AG04450 (cell line): ENCODE measurements at regions not wholly inside any gene's neighbourhood (a gene's known extent, or its start where the extent isn't known, plus 50 kb on each side); places are given as distances from the start of the nearest gene placed in this dataset.
"Not testable (repeated sequence)": the region's sequence is repeated elsewhere in the genome, so short reads cannot be mapped to it uniquely, and the experiment has no call there.

Source experiments
- CTCF ChIA-PET: fragments of 300-600, 350-600 bp; formaldehyde crosslinking; extraction: SDS; loops from one replicate; lab custom pipeline; 2022; ENCODE audit warnings: antibody characterized with exemption, inconsistent platforms; lab: Charles Lee
- POLR2A ChIA-PET: fragments of 350-600 bp; formaldehyde crosslinking; extraction: SDS; loops from one replicate; lab custom pipeline; 2021; ENCODE audit warnings: antibody characterized with exemption, inconsistent platforms; lab: Yijun Ruan, JAX
- DNase-seq: peaks from one replicate; pipeline ENCODE4 v3.0.0-alpha.2; 2011; ENCODE audit warnings: low read depth, low spot score
- H3K27ac ChIP-seq: one replicate; pipeline ENCODE4 v1.5.1; 2012; ENCODE audit warnings: low read depth, low read length, control low read depth
- H3K27me3 ChIP-seq: one replicate; pipeline ENCODE4 v1.6.0; 2012; ENCODE audit warnings: low read length; ENCODE audit not compliant: control insufficient read depth, insufficient read depth
- H3K4me3 ChIP-seq: 2 replicates; pipeline ENCODE4 v1.5.1; 2011; ENCODE audit warnings: mild to moderate bottlenecking, low read depth, low read length, control low read depth
- H3K9me3 ChIP-seq: 2 replicates; pipeline ENCODE4 v1.5.1; 2012; ENCODE audit warnings: low read length; ENCODE audit not compliant: control insufficient read depth, insufficient read depth
- CTCF ChIP-seq: IDR thresholded peaks from 2 replicates; pipeline ENCODE4 v1.5.1; 2011; ENCODE audit warnings: low read depth, low read length, control low read depth, inconsistent platforms

GRCh38 chr4:159922119-159922518 is 819.2 kb downstream of the RAPGEF2 start:
- no peaks in the 10 kb centered on the region for H3K27me3 ChIP-seq
- H3K27ac ChIP-seq: no peak overlapping the region
- ChIA-PET POLR2A (no interaction called here), CTCF (no interaction called here)
- no peak for TF ChIP-seq CTCF
- H3K4me3 ChIP-seq: no peak overlapping the region
- H3K9me3 ChIP-seq: peaks cover 6% of the 10 kb centered on the region
- no peak for DNase-seq

- no peak for TF ChIP-seq CTCF
- CTCF ChIA-PET: no interaction called here
These were observed 822.9 kb downstream of the RAPGEF2 start for GRCh38 chr4:159925770-159926169.

GRCh38 chr4:159926871-159927270 is 824.0 kb downstream of the RAPGEF2 start:
- no peak overlapping the region for H3K27ac ChIP-seq
- ChIA-PET POLR2A (no interaction called here), CTCF (no interaction called here)
- H3K4me3 ChIP-seq: no peak overlapping the region
- TF ChIP-seq CTCF: no peak
- peaks cover 12% of the 10 kb centered on the region for H3K9me3 ChIP-seq
- no peak for DNase-seq
- H3K27me3 ChIP-seq: no peaks in the 10 kb centered on the region

More at GRCh38 chr4:159925770-159926169, 822.9 kb downstream of the RAPGEF2 start:
- H3K9me3 ChIP-seq: peaks cover 12% of the 10 kb centered on the region
- H3K4me3 ChIP-seq: no peak overlapping the region
- POLR2A ChIA-PET: no interaction called here
- no peaks in the 10 kb centered on the region for H3K27me3 ChIP-seq
- DNase-seq: no peak
- H3K27ac ChIP-seq: no peak overlapping the region

- H3K4me3 ChIP-seq: no peak overlapping the region
- H3K9me3 ChIP-seq: peaks cover 12% of the 10 kb centered on the region
- ChIA-PET POLR2A (no interaction called here), CTCF (no interaction called here)
- no peaks in the 10 kb centered on the region for H3K27me3 ChIP-seq
- DNase-seq: no peak
- no peak for TF ChIP-seq CTCF
- H3K27ac ChIP-seq: no peak overlapping the region
These were observed 824.9 kb downstream of the RAPGEF2 start for GRCh38 chr4:159927781-159928180.

- DNase-seq, CTCF ChIA-PET, H3K9me3 ChIP-seq, H3K4me3 ChIP-seq, POLR2A ChIA-PET, H3K27ac ChIP-seq, H3K27me3 ChIP-seq: not testable (repeated sequence)
These were observed 831.7 kb downstream of the RAPGEF2 start for GRCh38 chr4:159934602-159935001.

GRCh38 chr4:159937595-159937994 is 834.7 kb downstream of the RAPGEF2 start:
- Histone ChIP-seq H3K27ac (no peak overlapping the region), H3K4me3 (no peak overlapping the region), H3K27me3 (no peaks in the 10 kb centered on the region), H3K9me3 (peaks cover 9% of the 10 kb centered on the region)
- no peak for TF ChIP-seq CTCF
- CTCF ChIA-PET: no interaction called here
- DNase-seq: no peak
- POLR2A ChIA-PET: no interaction called here

GRCh38 chr4:159939681-159940080 is 836.8 kb downstream of the RAPGEF2 start:
- H3K4me3 ChIP-seq, H3K9me3 ChIP-seq, H3K27me3 ChIP-seq, CTCF ChIA-PET, POLR2A ChIA-PET, H3K27ac ChIP-seq, DNase-seq: not testable (repeated sequence)
